ENCODE measurements at regions not wholly inside any gene's neighbourhood (a gene's known extent, or its start where the extent isn't known, plus 50 kb on each side); places are given as distances from the start of the nearest gene placed in this dataset.

- TF ChIP-seq, protein P1, sequence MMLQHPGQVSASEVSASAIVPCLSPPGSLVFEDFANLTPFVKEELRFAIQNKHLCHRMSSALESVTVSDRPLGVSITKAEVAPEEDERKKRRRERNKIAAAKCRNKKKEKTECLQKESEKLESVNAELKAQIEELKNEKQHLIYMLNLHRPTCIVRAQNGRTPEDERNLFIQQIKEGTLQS (CRISPR knock-in tag; conservative IDR thresholded peaks at IDR 0.05): no peak
- TF ChIP-seq CREM (CRISPR knock-in tag; IDR thresholded peaks at IDR 0.05) (no peak), JAZF1 (CRISPR knock-in tag; IDR thresholded peaks at IDR 0.05) (no peak), NR1H2 (CRISPR knock-in tag; IDR thresholded peaks at IDR 0.05) (no peak), JUN (CRISPR knock-in tag; IDR thresholded peaks at IDR 0.05) (no peak), TCF7 (CRISPR knock-in tag; IDR thresholded peaks at IDR 0.05; ENCODE audit: low read depth) (no peak), ZSCAN18 (CRISPR knock-in tag; IDR thresholded peaks at IDR 0.05) (no peak), PRDM15 (CRISPR knock-in tag; IDR thresholded peaks at IDR 0.05) (no peak)
- TF ChIP-seq, protein P2, sequence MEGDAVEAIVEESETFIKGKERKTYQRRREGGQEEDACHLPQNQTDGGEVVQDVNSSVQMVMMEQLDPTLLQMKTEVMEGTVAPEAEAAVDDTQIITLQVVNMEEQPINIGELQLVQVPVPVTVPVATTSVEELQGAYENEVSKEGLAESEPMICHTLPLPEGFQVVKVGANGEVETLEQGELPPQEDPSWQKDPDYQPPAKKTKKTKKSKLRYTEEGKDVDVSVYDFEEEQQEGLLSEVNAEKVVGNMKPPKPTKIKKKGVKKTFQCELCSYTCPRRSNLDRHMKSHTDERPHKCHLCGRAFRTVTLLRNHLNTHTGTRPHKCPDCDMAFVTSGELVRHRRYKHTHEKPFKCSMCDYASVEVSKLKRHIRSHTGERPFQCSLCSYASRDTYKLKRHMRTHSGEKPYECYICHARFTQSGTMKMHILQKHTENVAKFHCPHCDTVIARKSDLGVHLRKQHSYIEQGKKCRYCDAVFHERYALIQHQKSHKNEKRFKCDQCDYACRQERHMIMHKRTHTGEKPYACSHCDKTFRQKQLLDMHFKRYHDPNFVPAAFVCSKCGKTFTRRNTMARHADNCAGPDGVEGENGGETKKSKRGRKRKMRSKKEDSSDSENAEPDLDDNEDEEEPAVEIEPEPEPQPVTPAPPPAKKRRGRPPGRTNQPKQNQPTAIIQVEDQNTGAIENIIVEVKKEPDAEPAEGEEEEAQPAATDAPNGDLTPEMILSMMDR (IDR thresholded peaks at IDR 0.05): no peak
- TF ChIP-seq, protein P3, sequence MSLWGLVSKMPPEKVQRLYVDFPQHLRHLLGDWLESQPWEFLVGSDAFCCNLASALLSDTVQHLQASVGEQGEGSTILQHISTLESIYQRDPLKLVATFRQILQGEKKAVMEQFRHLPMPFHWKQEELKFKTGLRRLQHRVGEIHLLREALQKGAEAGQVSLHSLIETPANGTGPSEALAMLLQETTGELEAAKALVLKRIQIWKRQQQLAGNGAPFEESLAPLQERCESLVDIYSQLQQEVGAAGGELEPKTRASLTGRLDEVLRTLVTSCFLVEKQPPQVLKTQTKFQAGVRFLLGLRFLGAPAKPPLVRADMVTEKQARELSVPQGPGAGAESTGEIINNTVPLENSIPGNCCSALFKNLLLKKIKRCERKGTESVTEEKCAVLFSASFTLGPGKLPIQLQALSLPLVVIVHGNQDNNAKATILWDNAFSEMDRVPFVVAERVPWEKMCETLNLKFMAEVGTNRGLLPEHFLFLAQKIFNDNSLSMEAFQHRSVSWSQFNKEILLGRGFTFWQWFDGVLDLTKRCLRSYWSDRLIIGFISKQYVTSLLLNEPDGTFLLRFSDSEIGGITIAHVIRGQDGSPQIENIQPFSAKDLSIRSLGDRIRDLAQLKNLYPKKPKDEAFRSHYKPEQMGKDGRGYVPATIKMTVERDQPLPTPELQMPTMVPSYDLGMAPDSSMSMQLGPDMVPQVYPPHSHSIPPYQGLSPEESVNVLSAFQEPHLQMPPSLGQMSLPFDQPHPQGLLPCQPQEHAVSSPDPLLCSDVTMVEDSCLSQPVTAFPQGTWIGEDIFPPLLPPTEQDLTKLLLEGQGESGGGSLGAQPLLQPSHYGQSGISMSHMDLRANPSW (CRISPR knock-in tag; conservative IDR thresholded peaks at IDR 0.05; ENCODE audit: low read depth): no peak
Observed at GRCh38 chr1:87739141-87739540, 410.5 kb downstream of the LMO4 start.
